GM18517 (cell line): ENCODE measurements at regions not wholly inside any gene's neighbourhood (a gene's known extent, or its start where the extent isn't known, plus 50 kb on each side); places are given as distances from the start of the nearest gene placed in this dataset.
A peak's percentile ranks its signal among the peaks of the same experiment; 100 is the strongest.
"Not testable (repeated sequence)": the region's sequence is repeated elsewhere in the genome, so short reads cannot be mapped to it uniquely, and the experiment has no call there.

Experiments
- ATAC-seq: cut with Tn5 transposase; IDR thresholded peaks from one replicate; pipeline ENCODE4 v1.9.1; 2021; ENCODE audit warnings: mild to moderate bottlenecking, moderate library complexity; ENCODE audit not compliant: unreplicated experiment

DNA sequence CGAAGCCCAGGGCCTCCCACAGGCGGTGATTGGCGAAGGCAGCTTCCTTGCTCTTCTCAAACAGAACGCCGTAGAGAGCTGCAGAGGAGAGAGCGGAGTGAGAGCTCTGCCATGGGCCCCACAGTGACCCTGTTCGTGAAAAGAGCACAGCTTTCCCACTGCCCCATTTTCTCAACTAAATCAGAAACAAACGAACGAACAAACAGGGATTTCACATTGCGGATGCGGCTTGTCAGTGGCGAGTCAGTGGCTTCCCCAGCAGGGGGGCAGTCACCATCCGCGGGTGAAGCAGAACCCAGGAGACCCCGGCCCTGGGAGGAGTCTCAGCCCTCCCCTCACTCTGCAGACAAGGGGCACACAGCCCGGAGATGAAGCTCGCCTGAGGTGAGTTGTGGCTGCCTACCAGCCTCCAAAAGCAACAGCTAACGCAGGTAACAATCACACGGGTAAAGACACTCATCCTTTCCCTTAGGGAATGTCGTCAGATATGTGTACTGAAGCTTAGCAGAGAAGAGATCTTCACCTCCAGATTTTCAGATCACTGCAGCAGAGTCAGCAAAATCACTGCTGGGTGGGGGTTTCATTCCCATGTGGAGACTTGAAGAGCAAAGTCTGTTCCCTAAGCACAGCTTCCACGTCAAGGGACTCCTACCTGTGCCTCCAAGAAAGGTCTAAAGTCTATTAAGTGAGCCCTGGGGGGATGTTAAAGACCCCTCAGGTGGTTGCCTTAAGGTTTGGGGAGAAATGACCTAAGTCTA lies 51.2 kb upstream of the GPR31 start:
- ATAC-seq: no peak

DNA sequence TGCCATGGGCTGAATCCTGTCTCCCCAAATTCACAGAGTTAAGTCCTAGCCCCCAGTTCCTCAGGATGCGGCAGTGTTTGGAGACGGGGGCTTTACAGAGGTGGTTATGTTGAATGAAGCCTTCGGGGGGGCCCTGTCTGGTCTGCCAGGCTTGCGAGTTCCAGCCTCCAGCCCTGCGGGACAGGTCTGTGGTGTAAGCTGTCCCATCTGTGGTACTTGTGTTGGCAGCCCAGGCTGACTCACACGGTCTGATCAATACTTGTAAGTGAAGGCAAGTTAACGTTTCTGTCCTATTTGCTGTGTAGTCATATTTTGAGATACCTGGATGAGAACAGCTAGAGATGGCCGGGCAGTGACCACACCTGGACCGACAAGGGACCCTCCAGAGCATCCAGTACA lies 51.8 kb upstream of the GPR31 start:
- no peak for ATAC-seq

DNA sequence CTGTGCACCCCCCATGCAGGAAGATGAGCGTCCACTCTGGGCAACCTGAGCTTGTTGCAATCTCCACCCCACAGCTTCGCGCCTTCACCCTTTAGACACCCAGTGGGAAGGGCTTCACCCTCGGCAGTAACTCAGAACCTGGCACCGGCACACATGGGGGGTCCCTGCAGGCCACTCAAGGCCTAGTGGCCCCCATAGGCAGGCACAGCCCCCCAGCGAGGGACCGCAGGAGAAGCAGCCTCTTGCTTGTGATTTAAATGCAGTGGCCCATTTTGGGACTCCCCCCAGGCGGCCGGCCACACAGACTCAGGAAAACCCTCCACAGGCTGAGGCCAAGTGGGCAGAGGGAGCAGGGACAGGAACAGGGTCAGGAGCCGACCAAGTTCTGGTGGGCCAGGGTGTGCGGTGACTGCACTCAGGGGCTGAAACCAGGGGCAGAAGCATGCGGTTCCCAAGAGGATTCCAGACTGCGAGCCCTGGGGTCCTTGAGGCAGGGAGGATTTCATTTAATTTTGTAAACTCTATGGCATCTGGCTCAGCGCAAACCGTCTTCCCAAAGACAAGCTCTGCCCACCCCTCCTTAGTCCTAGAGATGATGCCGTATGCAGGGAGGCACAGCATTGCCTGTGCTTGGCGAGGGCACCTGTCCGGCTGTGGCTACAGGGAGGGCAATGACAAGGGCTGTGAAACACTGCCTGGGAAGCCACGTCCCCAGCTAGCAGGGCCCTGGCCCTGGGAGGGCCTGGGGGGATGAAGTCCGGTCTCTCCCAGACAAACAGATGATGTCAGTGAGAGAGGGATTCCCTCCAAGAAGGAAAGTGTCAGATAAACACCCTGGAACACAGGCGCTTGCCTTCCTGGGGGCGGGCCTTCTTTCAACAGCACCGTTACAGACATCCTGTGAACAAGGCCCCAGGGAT lies 52.9 kb upstream of the GPR31 start:
- ATAC-seq: no peak

DNA sequence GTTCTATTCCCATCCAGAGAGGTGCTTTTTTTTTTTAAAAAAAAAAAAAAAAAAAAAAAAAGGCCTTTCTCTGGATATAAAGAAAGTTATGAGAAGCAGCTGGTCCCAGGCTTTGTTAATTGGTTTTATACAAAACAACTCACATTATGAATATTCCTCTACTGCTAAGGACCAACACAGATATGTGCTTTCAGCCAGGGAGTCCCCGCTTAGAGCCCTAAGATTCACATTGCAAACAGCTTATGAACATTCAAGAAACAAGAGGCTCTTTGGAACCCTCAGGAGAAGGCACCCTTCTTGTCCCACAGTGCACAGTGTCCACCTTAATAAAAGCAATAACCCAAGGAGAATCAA lies 53.5 kb upstream of the GPR31 start:
- no peak for ATAC-seq

DNA sequence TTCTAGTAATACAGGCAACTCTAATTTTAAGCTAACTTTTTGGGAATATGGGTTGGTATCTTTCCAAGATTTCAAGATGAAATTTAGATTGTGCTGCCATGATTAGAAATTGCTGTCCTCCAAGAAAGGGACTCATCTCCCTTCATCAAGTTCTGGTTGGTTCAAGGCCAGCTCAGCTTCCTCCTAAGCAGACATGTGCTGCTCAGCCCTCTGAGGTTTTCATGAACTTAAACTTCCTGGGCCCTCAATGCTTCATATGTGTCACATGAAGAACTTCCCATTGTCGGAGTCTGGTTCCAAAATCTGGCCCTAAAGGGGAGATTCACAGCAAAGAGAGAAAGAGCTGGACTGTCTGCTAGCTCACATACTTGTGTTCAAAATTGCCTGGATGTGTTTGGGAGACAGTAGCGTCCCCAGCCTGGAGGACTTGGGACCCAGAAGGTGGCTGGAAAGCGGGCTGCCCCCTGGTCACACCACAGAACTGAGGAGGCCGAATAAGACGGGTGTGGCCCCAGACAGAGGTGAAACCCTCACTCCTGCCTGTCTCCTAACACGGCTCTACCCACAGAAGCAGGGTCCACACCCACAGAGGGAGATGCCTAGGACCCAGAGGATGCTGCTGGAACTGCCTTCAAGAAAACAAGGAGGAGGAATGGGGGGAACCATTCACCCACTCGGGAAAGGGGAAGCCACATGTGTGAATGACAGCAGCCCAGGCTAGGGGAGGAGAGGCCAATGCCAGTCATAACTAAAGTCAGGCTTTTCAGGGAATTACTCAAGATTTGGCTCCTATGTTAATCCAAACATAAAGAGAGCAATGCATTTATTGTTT lies 54.3 kb upstream of the GPR31 start:
- ATAC-seq: no peak

DNA sequence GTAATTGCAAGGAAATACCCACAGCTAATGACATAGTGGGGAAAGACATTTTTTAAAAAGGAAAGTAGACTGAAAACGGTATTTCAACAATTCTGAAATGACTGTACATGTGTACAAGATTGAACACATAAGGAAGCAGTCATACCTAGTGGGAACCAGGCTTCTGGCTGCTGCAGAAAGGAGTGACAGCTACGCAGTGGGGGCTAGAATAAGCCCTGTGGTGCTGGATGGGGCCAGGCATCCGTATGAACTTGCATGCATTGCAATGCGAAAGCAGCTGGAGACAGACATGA lies 54.9 kb upstream of the GPR31 start:
- peak; percentile 79 for ATAC-seq

DNA sequence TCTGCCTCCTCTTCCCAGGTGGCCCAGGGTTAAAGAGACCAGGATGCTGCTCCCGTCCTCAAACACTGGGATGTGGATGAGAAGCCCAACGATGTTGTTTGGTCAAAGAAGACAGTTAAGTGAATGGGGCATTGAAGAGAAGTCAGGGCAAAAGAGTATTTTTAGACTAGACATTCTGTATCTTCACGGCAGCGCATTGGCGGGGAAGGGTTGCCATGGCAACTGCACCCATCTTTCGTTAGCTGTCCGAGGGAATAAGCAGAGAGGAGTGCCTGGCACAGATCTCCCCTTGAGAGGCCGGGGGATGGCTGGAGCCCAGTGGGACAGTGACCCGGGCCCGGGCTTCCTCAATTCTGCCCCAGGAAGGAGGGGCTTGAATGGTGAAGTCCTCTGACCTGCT lies 56.4 kb upstream of the GPR31 start:
- ATAC-seq: no peak

DNA sequence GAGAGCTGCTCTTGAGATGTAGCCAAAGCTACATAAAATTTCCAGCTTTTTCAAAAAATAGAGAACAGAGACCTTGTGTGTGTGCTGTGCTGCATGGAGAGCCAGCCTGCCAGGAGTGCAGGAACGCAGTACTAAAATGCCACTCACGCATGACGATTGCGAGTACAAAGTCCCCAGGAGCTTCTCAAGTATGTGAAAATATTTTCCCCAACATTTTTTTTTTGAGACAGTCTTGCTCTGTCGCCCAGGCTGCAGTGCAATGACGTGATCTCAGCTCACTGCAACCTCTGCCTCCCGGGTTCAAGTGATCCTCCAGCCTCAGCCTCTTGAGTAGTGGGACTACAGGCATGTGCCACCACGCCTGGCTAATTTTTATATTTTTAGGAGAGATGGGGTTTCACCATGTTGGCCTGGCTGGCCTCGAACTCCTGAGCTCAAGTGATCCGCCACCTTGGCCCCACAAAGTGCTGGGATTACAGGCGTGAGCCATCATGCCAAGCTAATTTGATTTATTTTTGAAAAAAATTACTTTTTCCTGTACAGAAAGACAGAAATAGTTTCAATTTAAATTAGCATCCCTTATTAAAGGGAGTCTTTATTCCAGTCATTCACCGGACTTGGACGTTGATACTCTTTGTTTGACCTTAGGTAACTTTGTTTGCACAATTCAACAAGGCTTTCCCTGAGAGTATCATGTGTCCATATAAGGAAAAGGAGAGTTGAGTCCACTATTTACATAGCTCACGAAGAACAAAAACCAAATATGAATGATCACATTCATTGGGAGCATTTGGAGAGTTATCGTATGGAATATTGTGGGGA lies 57.9 kb upstream of the GPR31 start:
- not testable (repeated sequence) for ATAC-seq

DNA sequence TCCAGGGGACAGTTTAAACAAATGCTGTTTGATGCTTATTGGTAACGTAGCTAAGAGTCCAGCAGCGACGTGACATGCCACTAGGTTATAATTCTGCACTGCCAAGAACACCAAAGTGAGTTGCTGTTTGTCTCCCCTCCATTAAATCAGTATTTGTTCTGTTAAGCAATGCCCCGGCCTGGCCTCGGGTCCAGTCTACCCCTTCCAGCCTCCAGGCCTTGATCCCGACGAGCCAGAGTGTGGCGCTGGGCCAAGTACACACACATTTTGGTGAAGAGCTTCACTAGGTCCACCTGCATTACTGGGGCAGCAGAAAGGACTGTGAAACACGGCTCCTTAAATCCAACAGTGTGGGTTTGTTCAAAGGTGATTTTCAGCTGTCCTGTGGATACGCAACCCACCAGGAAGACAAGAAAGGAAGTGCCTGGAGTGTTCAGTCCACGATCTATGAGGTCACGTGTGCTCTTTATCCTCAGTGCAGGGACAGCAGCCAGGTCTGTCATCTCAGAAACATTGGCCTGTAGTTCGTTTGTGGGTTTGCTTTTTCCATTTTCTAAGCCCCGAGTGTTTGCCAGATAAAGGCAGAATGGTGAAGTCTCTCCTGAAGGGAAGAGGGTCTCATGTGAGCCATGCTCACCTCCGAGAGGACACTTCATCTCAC lies 58.7 kb upstream of the GPR31 start:
- not testable (repeated sequence) for ATAC-seq

DNA sequence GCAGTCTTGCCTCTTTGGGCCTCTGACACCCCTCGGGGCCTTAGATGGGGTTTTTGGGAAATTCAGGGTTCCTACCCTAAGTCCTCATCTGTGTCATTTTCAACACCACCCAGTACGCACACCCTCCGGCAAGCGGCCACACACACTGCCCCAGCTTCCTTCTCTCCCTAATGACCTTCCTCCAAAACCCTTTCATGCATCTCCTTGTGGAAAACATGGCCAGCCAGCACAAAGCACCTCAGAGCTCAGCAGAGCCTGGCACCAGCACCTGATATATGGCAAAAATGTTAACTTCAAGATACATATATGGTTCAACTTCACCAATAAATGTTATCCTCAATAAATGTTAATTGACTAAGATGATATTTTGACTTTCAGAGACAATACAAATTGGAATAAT lies 59.3 kb upstream of the GPR31 start:
- ATAC-seq: not testable (repeated sequence)

DNA sequence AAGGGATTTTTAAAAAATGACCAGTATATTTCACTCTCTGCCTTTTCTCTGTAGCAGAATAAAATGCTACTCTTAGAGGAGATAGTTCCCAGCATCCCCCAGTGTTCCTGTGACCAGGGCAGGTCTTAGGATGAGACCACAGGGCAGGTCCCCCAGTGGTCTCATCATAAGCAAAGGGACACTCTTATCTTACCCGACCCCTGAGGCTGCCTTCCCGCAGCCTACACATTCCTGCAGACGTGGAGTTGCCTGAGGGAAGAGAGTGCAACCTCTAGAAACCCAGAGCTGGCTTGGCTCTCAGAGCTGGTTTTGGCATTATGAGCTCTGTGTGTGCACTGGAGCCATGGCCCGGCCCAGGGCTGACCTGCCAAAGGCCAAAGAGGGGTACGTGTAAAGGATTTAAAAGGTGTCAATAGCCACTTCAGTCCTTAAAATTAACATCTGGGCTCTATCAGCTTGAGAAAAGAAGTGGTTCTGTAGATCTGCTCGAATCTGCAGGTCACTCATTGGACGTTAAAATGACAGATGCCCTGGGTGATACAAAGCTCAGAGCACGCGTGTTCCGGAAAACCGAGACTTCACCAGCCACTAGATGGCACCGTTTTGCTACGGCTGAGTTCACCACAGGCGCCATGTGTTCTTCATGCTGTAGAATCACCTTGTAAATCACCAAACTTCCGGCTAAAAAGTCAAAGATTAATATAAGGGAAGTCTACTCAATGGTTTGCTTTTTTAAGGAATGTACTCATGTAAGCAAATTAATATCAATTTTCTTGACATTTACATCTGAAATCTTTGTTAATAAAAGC lies 60.4 kb upstream of the GPR31 start:
- not testable (repeated sequence) for ATAC-seq

DNA sequence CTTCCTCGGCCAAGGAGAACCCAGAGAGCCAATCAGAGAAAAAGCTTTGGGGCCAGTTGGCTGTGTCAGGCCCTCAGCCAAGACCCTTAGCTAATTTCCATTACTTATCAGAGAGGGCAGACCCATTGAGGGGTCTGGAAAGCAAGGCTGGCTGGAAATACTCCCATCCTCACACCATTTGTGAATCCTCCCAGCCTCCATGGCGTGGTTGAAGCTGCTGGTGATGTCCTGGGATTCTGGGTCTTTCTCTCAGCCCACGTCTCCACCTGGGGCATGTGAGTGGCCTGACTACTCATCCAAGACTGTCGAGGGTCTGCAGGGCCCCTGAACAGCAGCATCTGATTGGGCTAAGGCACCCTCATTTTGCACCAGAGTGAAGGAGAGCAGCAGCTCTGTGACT lies 61.3 kb upstream of the GPR31 start:
- ATAC-seq: not testable (repeated sequence)

DNA sequence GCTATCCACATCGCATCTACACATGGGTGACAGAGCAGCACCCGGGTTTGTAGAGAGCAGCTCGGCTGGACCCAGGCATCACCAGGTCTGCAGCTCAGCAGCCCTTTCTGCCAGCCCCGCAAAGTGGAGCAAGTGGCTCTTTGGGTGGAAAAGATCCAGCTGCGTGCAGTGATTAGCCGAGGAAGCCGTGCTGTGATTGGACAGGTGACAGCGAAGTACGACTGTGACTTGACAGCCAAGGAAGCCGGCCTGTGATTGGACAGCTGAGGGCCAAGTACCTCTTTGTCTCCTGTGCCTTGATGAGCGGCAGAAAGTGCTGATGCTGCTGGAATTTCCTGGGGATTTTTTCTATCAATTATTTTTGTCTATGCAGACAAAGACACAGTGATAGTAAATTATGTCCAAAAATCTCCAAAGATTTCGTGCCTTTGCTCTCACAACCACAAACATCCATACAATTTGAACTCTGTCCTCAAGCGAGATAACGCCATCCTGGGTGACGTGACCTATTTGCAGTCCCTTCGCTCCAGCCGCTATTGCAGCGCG lies 62.3 kb upstream of the GPR31 start:
- no peak for ATAC-seq

DNA sequence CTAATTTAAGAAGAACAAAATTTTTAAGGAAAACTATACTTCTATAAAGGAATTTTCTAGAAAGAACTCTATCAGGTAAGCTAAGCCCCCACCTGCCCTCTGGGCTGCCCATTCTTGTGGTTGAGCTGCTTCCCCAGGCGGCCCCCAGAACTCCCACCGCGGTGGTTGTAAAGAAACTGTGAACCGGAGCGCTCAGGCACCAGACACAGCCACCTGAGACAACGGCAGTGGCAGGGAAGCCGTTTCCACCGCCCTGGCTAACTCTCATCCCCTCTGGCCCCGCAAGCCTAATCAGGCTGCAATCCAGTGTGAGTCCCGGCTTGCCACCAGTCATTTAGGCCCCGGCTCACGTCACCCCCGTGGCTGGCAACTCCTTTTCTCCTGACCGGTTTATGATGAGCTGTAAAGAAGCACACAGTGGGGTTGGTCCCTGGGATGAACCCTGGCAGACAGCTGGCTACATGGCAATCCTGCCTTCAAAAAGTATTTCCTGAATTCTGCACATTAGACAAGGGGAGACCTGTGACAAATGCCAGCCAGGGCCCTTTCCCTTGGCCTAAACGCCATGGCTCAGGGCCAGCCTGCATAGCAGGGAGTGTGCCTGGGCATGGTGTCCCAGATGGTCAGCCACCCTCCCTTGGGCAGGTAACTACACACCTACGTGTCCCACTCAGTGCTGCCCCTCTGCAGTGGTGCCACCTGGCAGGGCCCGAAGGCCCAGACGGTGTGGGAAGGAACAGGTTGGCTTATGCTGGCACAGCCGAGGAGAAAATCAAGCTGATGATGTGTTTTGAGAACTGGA lies 63.8 kb upstream of the GPR31 start:
- ATAC-seq: no peak

DNA sequence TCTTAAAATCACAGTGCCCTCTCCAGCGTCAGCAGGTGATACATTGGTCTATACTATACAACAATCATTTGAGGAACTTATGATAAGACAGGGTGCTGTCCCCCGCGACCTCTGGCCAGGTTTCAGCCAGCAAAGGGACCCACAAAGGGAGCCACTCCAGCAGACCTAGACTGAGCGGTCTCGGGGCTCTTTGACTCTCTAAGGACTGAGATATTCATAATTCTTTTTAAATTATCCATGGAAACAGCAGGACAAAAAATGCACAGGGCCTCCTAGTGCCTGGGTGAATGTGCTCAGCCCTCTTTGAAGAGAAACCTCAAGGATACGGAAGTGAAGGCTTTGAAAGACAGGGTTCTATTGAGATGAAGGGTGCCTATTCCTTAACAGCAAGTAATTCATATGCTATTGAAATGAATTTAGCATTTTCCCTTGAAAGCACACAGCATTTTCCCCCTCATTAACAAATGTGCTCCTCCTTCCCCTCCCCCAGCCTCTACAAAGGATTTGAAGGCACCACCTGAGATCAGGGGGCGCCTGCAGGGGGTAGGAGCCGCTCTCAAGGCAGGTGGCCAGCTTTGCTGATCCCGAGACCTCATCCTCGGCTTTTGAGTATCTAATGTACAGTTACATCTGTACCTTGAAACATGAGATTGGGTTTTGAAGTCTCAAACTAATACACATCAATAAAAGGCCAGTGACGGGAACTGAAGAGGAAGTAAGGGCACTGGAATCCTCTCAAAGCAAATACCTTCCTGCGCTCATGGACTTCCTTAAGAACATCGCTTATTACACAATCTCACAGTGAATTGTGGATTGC lies 65.3 kb upstream of the UNC93A start:
- not testable (repeated sequence) for ATAC-seq

DNA sequence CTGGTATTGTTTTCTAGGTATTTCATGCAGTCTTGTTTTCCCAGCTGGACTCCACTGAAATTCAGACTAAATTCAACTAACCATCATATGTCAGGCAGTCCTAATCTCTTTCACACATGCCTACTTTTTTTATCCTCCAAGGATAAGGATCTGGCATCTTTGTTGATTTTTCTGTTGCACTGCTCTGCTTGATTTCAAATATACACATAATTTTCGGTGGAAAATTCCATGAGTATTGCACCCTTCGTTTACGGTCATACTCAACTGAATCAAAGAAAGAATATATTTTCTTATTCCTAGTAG lies 64.8 kb upstream of the UNC93A start:
- ATAC-seq: no peak

DNA sequence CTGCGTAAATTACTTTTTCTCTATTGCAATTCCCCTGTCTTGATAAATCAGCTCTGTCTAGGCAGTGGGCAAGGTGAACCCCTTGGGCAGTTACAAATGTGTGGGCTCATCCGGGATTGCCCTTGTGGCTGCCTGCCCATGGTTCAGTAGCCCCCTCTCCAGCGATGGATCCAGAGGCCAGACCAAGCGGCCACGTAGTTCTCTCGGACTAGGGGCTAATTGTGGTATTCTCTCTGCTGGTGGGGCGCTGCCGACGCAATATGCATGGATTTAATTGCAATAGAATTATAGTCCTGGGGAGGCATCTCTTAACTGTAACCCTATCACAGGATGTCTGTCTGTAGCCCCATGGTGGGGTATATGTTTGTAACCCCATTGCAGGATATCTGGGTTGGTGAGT lies 64.3 kb upstream of the UNC93A start:
- ATAC-seq: no peak

DNA sequence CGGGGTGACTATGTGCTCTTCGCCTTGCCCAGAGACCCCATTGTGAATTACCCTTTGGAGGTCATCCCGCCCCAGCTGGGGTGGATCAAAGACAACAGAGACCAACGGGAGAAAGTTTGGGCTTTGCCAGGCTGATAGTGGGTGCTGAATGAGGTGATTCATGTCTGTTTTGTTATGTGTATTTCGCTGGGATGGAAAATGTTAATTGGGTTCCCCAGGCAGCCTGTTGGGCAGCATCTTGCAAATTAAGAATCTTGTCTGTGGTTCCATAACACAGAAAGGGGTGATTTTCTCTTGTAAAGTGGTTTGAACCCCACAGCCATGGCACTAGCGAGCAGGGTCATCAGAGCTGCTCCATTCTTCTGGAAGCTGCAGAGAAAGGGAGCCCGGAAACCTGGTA lies 63.1 kb upstream of the UNC93A start:
- ATAC-seq: no peak
